Fibroblast of the aortic adventitia (primary cell): ENCODE measurements at regions not wholly inside any gene's neighbourhood (a gene's known extent, or its start where the extent isn't known, plus 50 kb on each side); places are given as distances from the start of the nearest gene placed in this dataset.

Experiments
- DNase-seq: peaks from one replicate; pipeline ENCODE4 v3.0.0-alpha.2; 2010; ENCODE audit warnings: low read depth
- H3K4me3 ChIP-seq: 2 replicates; pipeline ENCODE4 v1.5.1; 2011; ENCODE audit warnings: low read depth, mild to moderate bottlenecking, control low read depth, low read length, moderate library complexity
- TF ChIP-seq, protein P1 (sequence below): IDR thresholded peaks from 2 replicates; pipeline ENCODE4 v1.5.1; 2011; ENCODE audit warnings: mild to moderate bottlenecking, low read length, control low read depth, inconsistent platforms; ENCODE audit not compliant: insufficient read depth

DNA sequence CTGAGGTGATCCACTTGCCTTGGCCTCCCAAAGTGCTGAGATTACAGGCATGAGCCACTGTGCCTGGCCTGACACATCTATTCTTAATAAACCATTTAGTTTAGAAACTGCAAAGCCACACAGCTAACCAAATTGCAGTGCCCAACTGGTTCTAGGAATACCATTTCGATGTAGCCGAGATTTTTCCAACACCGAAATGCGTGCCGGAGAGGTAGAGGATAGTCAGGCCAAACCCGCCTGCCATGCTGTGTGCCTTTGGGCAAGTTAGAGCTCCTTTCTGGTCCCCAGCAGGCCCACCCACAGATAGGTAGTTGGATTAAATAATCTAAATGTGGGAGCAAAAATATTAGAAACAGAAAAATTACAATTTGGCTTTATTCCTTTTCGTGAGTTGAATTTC lies 254.4 kb downstream of the FOXD2 start:
- DNase-seq: no peak
- H3K4me3 ChIP-seq: no peak overlapping the region
- TF ChIP-seq, protein P1, sequence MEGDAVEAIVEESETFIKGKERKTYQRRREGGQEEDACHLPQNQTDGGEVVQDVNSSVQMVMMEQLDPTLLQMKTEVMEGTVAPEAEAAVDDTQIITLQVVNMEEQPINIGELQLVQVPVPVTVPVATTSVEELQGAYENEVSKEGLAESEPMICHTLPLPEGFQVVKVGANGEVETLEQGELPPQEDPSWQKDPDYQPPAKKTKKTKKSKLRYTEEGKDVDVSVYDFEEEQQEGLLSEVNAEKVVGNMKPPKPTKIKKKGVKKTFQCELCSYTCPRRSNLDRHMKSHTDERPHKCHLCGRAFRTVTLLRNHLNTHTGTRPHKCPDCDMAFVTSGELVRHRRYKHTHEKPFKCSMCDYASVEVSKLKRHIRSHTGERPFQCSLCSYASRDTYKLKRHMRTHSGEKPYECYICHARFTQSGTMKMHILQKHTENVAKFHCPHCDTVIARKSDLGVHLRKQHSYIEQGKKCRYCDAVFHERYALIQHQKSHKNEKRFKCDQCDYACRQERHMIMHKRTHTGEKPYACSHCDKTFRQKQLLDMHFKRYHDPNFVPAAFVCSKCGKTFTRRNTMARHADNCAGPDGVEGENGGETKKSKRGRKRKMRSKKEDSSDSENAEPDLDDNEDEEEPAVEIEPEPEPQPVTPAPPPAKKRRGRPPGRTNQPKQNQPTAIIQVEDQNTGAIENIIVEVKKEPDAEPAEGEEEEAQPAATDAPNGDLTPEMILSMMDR: no peak

DNA sequence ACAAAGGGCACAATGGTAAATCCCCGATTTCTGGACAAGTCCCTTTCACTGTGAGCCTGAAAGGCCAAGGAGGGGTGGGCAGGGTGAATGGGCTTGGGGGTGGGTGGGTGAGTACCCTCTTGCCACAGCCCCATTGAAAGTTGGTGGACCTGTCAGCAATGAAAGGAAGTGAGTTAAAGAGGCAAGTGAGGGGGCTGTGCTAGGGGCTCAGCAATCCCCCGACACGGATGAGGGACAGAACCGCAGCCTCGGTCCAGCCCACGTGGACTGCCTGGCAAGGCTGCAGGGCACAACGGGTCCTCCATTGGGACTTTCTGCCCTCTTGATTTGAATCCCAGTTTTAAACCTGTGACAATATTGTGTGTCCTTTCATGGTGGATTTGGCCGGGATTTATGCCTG lies 255.3 kb downstream of the FOXD2 start:
- no peak overlapping the region for H3K4me3 ChIP-seq
- TF ChIP-seq, protein P1: no peak
- DNase-seq: no peak

DNA sequence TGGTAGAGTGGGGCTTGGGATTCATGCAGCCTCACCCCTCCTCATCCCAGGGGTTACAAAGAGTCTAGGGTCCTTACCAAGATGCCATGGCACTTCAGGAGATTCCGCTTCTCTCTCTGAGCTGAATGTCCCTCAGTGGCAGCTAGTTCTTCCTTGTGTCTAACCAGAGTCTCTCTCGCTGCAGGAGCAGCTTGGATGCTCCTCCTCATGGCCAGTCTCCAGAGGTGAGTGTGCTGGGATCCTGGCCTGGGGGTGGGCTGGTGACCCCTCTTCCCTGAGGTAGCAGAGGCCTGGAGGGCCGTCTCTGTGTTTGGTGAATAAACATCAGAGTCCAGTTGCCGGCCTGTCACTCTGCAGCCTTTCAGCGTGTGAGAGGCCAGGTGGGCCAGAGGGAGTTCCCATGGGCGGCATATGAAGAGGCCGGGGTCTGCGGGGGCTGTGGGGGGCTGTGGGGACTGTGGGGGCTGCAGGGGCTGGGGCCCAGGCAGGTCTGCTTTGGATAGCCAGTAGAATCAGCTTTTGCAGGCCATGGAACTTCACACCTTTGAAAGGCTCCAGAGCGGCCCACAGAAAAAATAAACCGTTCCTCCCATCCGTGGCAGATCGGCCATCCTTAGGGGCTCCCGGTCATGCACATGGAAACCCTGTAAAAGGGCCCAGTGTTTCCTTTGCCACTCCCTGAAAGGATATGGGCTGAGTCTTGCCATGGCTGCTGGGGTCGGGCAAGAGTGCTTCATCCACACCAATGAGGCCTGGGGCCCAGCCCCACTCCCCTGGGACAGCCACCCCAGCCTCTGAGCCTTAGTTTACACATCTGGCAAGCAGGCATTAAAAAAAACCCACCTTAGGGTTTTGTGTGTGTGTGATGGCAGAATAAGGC lies 256.4 kb downstream of the FOXD2 start:
- H3K4me3 ChIP-seq: no peak overlapping the region
- DNase-seq: no peak
- TF ChIP-seq, protein P1: no peak

DNA sequence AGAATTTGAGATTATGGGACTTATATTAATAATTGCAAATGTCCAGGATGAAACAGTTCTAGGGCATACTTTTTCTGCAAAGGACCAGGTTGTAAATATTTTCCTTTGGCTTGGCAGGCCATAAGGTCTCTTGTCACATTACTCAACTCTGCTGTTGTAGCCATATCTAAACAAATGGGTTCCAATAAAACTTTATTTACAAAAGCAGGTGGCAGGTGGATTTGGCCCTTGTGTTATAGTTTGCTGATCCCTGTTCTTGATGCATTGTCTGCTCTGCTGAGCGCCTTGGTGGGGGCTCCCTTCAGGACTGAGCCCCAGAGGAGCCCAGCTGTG lies 258.5 kb downstream of the FOXD2 start:
- no peak overlapping the region for H3K4me3 ChIP-seq
- TF ChIP-seq, protein P1: no peak
- no peak for DNase-seq

DNA sequence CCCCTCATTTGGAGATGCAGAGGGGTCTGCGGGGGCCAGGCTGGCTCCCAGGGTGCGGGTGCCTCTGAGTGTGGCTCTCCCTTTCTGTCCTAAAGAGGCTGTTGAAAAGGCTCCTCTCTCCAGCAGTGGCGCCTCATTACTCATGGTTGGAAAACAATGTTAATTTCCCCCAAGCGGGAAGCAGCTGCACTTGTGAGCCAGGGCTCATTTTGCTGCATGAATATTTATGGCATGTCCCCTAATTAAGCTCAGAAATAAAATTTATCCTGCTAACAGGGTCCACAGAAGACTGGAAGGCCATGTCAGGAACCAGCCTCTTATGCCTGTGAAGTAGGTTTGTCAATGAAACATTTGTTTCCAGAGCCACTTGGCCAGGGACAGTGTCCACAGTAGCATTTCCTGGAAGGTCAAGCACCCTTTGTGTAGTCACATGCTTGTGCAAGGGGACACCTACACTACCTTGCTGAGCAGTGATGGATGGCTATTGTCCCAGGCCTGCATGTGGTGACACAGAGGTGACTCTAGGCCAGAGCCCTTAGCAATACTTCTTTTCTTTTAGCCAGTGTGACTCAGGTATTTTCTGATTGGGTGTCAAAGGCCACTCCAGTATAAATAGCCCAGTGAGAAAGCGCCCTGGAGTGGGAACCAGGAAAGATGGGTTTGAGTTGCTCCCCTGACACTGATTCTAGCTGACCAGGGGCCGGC lies 259.0 kb downstream of the FOXD2 start:
- TF ChIP-seq, protein P1: no peak
- H3K4me3 ChIP-seq: no peak overlapping the region
- no peak for DNase-seq

DNA sequence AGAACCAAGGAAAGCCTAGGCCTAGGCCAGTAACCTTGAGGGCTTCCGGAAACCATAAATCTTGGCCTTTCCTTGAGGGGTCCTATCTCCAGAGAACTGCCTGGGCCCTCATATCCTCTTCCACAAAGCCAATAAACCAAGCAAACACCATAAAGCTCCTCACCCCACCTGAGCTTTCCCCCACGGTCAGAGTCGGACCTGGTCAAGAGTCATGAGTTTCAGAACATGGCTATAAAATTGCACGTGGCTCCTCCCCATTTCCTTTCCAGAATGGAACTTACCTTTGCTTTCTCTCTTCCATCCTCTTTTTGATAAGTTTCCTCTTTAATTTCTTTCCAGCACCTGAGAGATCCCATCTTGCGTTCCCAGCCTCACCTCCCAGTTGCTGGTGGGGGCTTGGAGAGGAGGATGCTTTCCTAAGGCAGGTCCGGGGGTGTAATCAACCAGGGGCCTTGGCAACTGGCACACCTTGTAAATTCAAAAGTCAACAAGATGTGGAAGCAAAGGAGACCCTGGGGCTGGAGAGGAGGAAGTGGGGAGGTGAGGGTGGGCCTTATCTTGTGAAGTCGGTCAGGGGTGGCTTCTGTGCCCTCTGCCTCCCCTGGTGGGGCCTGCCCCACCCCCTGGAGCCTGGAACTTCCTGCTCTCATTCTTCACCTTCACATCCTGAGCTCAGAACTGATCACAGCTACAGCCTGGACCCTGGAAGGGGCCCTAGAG lies 259.9 kb downstream of the FOXD2 start:
- DNase-seq: no peak
- TF ChIP-seq, protein P1: no peak
- no peak overlapping the region for H3K4me3 ChIP-seq
